OCI-LY1 (cell line): ENCODE measurements at regions not wholly inside any gene's neighbourhood (a gene's known extent, or its start where the extent isn't known, plus 50 kb on each side); places are given as distances from the start of the nearest gene placed in this dataset.

Experiments
- H2AFZ ChIP-seq: fragments of 200-600 bp; sonication (generic), shearing (Covaris generic); 2 replicates; pipeline ENCODE4 v1.6.0; 2014; ENCODE audit warnings: antibody characterized with exemption, mild to moderate bottlenecking, low read length
- H3F3A ChIP-seq: fragments of 200-600 bp; sonication (generic), shearing (Covaris generic); 2 replicates; pipeline ENCODE4 v1.6.0; 2014; ENCODE audit warnings: mild to moderate bottlenecking, antibody characterized with exemption, low read length, moderate library complexity; ENCODE audit not compliant: insufficient read depth
- H3K27ac ChIP-seq: fragments of 200-600 bp; sonication (generic); 2 replicates; pipeline ENCODE4 v1.5.1; 2014; ENCODE audit warnings: low read length, mixed run types, mild to moderate bottlenecking, low read depth; ENCODE audit not compliant: poor library complexity, severe bottlenecking
- H3K27me3 ChIP-seq: fragments of 200-600 bp; sonication (generic); 2 replicates; pipeline ENCODE4 v1.6.0; 2014; ENCODE audit warnings: antibody characterized with exemption, mild to moderate bottlenecking, low read length, moderate library complexity; ENCODE audit not compliant: insufficient read depth
- H3K36me3 ChIP-seq: fragments of 200-600 bp; sonication (generic); 2 replicates; pipeline ENCODE4 v1.6.1; 2014; ENCODE audit warnings: mild to moderate bottlenecking, antibody characterized with exemption, low read length, moderate library complexity, mixed read lengths; ENCODE audit not compliant: insufficient read depth
- H3K4me1 ChIP-seq: fragments of 200-600 bp; sonication (generic); 2 replicates; pipeline ENCODE4 v1.5.1; 2014; ENCODE audit warnings: mild to moderate bottlenecking, low read length, moderate library complexity; ENCODE audit not compliant: insufficient read depth, severe bottlenecking
- H3K4me2 ChIP-seq: fragments of 200-600 bp; sonication (generic), shearing (Covaris generic); 2 replicates; pipeline ENCODE4 v1.6.1; 2014; ENCODE audit warnings: low read length
- H3K4me3 ChIP-seq: fragments of 200-600 bp; sonication (generic); 2 replicates; pipeline ENCODE4 v1.5.1; 2014; ENCODE audit warnings: low read length, low read depth, mild to moderate bottlenecking, mixed read lengths; ENCODE audit not compliant: poor library complexity, severe bottlenecking
- H3K79me2 ChIP-seq: fragments of 200-600 bp; shearing (Covaris generic); 2 replicates; pipeline ENCODE4 v1.6.1; 2016; ENCODE audit warnings: mixed run types, low read length, mixed read lengths; ENCODE audit not compliant: insufficient read depth
- H3K9ac ChIP-seq: fragments of 200-600 bp; sonication (generic), shearing (Covaris generic); 2 replicates; pipeline ENCODE4 v1.6.1; 2014; ENCODE audit warnings: mild to moderate bottlenecking, low read length, mixed read lengths
- H3K9me2 ChIP-seq: fragments of 200-600 bp; sonication (generic), shearing (Covaris generic); 2 replicates; pipeline ENCODE4 v1.6.1; 2014; ENCODE audit warnings: low read depth, mild to moderate bottlenecking, low read length, mixed read lengths
- H3K9me3 ChIP-seq: fragments of 200-600 bp; shearing (Covaris generic); 2 replicates; pipeline ENCODE4 v1.6.1; 2014; ENCODE audit warnings: low read length, mixed read lengths
- H4K20me1 ChIP-seq: fragments of 200-600 bp; sonication (generic), shearing (Covaris generic); 2 replicates; pipeline ENCODE4 v1.6.0; 2016; ENCODE audit warnings: mild to moderate bottlenecking, low read length; ENCODE audit not compliant: insufficient read depth
- EZH2 ChIP-seq: fragments of 200-600 bp; sonication (generic), shearing (Covaris generic); IDR thresholded peaks from 2 replicates; pipeline ENCODE4 v1.8.0; 2017; ENCODE audit warnings: borderline replicate concordance, mixed run types, mild to moderate bottlenecking, antibody characterized with exemption, low read length, moderate library complexity, mixed read lengths
- TF ChIP-seq, protein P1 (sequence below): fragments of 200-600 bp; sonication (generic), shearing (Covaris generic); IDR thresholded peaks from 2 replicates; pipeline ENCODE4 v1.5.1; 2017; ENCODE audit warnings: mild to moderate bottlenecking, antibody characterized with exemption, low read length, moderate library complexity, mixed read lengths

DNA sequence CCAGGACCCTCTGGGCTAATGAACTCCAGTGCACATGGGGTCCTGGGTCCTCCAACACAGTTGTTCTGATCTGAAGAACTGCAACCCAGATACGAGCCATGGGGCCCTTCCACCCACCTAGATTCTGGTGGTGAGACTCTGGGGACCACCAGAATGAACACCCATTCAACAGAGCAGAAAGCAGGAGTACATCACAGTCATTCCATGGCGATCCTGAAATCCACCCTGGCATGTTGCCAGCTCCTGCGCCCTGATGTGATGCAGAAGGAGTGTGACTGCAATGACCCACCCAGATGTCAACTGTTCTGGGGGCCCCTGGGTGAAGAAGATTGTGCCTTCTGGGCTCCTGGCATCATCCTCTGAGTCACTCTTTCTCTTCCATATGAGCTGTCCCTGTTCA lies 211.6 kb downstream of the KIF26A start:
- Histone ChIP-seq H3K9ac (no peak overlapping the region), H3K79me2 (no peaks in the 10 kb centered on the region), H4K20me1 (no peaks in the 10 kb centered on the region), H2AFZ (no peak overlapping the region), H3K27me3 (peaks cover 7% of the 10 kb centered on the region; the same call in 1 of the 2 replicates), H3K4me2 (no peak overlapping the region), H3K9me3 (no peaks in the 10 kb centered on the region), H3K4me3 (no peak overlapping the region), H3K27ac (no peak overlapping the region), H3K9me2 (no peaks in the 10 kb centered on the region), H3K36me3 (no peaks in the 10 kb centered on the region), H3F3A (no peaks in the 10 kb centered on the region), H3K4me1 (no peaks in the 10 kb centered on the region)
- no peak for TF ChIP-seq EZH2
- TF ChIP-seq, protein P1, sequence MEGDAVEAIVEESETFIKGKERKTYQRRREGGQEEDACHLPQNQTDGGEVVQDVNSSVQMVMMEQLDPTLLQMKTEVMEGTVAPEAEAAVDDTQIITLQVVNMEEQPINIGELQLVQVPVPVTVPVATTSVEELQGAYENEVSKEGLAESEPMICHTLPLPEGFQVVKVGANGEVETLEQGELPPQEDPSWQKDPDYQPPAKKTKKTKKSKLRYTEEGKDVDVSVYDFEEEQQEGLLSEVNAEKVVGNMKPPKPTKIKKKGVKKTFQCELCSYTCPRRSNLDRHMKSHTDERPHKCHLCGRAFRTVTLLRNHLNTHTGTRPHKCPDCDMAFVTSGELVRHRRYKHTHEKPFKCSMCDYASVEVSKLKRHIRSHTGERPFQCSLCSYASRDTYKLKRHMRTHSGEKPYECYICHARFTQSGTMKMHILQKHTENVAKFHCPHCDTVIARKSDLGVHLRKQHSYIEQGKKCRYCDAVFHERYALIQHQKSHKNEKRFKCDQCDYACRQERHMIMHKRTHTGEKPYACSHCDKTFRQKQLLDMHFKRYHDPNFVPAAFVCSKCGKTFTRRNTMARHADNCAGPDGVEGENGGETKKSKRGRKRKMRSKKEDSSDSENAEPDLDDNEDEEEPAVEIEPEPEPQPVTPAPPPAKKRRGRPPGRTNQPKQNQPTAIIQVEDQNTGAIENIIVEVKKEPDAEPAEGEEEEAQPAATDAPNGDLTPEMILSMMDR, result no peak

DNA sequence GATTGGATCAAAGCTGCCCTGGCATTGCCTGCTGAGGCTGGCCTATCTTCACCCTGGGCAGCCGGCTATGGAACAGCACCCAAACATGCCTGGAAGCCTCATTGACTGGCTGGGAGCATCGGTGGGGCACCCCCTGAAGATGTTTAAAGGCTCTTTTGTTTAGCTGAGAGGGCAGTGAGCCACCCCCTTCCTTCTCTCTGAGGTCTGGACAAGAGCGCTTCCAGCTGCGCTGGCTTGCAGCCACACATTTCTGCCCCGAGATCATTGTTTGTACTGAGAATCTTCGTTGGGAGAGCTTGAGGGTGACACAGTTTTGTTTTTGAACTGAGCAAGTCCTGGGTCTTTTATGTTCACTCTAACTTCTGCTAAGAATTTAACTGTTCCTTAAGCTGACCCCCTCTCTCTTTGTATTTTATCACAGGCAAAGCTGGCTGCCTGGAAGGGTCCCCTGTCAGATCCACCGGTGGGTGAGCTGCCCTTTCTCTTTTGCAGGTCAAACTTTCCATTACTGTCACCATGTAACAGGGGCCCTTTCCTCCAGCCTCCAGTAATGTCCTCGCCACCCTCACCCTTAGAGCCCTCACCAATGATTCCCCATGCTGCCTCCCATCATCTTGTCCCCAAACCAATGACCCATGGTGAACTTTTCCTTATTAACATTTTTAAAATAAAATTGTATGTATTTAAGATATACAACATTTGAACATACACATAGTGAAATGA lies 212.2 kb downstream of the KIF26A start:
- no peaks in the 10 kb centered on the region for H3K9me2 ChIP-seq
- no peaks in the 10 kb centered on the region for H3K9me3 ChIP-seq
- H3K36me3 ChIP-seq, result no peaks in the 10 kb centered on the region
- no peaks in the 10 kb centered on the region for H3F3A ChIP-seq
- H2AFZ ChIP-seq, result no peak overlapping the region
- H4K20me1 ChIP-seq, result no peaks in the 10 kb centered on the region
- H3K27ac ChIP-seq, result no peak overlapping the region
- no peaks in the 10 kb centered on the region for H3K79me2 ChIP-seq
- no peak for TF ChIP-seq EZH2
- TF ChIP-seq, protein P1, result no peak
- no peak overlapping the region for H3K9ac ChIP-seq
- H3K27me3 ChIP-seq, result peaks cover 6% of the 10 kb centered on the region; the same call in 1 of the 2 replicates
- no peaks in the 10 kb centered on the region for H3K4me1 ChIP-seq
- no peak overlapping the region for H3K4me2 ChIP-seq
- no peak overlapping the region for H3K4me3 ChIP-seq

DNA sequence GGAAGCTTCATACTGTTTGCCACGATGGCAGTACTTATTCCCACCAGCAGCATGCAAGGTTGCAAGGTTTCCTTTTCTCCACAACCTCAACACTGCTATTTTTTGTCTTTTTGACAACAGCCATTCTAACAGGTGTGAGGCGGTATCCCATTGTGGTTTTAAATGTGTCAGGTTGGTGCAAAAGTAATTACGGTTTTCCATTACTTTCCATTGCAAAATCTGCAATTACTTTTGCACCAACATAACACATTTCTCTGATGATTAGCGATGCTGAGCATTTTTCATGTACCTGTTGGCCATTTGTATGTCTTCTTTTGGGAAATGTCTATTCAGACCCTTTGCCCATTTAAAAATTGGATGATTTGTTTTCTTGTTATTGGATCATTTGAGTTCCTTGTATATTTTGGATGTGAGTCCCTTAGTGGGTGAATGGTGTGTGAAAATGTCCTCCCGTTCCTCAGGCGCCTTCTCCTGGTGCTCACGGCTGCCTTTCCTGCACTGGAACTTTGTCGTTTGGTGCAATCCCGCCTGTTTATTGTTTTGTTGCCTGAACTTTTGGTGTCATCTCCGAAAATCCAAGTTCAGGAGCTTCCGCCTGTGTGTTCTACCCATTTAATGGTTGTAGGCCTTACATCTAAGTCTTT lies 213.6 kb downstream of the KIF26A start:
- H3K79me2 ChIP-seq, result no peaks in the 10 kb centered on the region

More for the DNA sequence above, 213.6 kb downstream of the KIF26A start:
- no peaks in the 10 kb centered on the region for H3F3A ChIP-seq
- no peak overlapping the region for H3K4me2 ChIP-seq
- no peaks in the 10 kb centered on the region for H3K9me3 ChIP-seq
- no peak overlapping the region for H3K9ac ChIP-seq
- no peak overlapping the region for H3K4me3 ChIP-seq
- H2AFZ ChIP-seq, result no peak overlapping the region
- no peak overlapping the region for H3K27ac ChIP-seq
- H3K4me1 ChIP-seq, result no peaks in the 10 kb centered on the region
- no peaks in the 10 kb centered on the region for H3K36me3 ChIP-seq
- no peaks in the 10 kb centered on the region; the same call in 1 of the 2 replicates for H3K27me3 ChIP-seq
- TF ChIP-seq EZH2, result no peak
- TF ChIP-seq, protein P1, result no peak
- H4K20me1 ChIP-seq, result no peaks in the 10 kb centered on the region
- no peaks in the 10 kb centered on the region for H3K9me2 ChIP-seq
